GM12873 (cell line): ENCODE measurements at regions not wholly inside any gene's neighbourhood (a gene's known extent, or its start where the extent isn't known, plus 50 kb on each side); places are given as distances from the start of the nearest gene placed in this dataset.

Source experiments
- TF ChIP-seq, protein P1 (sequence below): IDR thresholded peaks from 2 replicates; pipeline ENCODE4 v1.5.1; 2012; ENCODE audit warnings: low read depth, mild to moderate bottlenecking, moderate library complexity, low read length, control low read depth; ENCODE audit not compliant: insufficient read depth; ENCODE audit errors: missing control alignments

- TF ChIP-seq, protein P1, sequence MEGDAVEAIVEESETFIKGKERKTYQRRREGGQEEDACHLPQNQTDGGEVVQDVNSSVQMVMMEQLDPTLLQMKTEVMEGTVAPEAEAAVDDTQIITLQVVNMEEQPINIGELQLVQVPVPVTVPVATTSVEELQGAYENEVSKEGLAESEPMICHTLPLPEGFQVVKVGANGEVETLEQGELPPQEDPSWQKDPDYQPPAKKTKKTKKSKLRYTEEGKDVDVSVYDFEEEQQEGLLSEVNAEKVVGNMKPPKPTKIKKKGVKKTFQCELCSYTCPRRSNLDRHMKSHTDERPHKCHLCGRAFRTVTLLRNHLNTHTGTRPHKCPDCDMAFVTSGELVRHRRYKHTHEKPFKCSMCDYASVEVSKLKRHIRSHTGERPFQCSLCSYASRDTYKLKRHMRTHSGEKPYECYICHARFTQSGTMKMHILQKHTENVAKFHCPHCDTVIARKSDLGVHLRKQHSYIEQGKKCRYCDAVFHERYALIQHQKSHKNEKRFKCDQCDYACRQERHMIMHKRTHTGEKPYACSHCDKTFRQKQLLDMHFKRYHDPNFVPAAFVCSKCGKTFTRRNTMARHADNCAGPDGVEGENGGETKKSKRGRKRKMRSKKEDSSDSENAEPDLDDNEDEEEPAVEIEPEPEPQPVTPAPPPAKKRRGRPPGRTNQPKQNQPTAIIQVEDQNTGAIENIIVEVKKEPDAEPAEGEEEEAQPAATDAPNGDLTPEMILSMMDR: no peak
These were observed 364.4 kb upstream of the MCTP2 start for GRCh38 chr15:93866948-93867347.

- TF ChIP-seq, protein P1: no peak
These were observed 364.9 kb upstream of the MCTP2 start for GRCh38 chr15:93866476-93866875.

GRCh38 chr15:93865586-93865985 lies 365.8 kb upstream of the MCTP2 start:
- TF ChIP-seq, protein P1: no peak

DNA sequence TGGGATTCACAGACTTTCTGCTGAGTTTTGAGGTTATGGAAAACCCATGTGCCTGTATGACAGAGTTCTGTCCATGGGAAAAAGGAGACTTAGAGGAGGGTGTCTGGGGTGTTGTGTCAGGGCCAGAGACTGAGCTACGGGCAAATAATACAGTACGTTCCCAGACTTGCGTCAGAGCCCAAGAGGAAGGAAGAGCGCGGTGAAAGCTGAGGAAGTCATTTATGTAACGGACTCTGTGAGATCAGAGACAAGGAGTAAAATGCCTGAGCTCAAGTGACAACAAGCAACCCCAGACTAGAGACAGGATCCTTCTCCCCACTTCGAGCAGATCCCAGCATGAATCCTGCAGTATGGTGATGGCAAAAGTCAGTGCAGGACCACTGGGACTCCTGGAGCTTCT lies 368.6 kb upstream of the MCTP2 start:
- TF ChIP-seq, protein P1: no peak

DNA sequence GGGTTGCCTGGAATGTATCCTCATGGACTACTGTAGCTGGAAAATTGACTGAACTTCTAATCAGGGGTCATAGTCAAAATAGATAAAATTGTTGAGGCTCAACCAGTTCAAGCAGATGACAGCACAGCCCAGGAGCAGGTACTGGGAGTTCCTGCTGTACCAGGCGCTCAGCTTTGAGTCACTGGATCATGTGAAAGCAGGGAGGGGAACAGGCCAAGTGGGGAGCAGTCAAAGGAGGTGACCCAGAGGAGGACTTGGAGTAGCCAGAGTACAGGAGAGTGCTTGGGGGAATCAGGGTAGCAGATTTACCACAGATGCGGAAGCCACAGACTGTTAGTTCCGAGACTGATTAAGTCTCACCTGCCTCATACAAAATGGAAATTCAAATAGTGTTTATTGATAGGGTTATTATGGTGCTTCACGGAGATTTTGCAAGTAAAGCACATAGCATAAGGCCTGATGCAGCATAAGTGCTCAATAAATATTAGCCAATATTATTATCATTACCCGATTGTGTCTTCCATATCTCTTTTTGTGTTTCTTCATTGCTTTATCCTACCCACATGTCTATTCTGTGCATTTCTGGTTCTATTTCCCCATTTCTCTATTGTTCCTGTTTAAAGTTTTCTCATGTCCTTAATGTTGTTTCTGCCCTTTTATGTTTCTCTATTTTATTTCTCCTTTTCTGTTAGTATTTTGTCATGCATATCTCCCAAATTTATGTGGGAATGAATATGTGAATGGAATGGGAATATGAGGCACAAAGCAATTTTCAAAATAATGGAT lies 369.2 kb upstream of the MCTP2 start:
- TF ChIP-seq, protein P1: no peak

DNA sequence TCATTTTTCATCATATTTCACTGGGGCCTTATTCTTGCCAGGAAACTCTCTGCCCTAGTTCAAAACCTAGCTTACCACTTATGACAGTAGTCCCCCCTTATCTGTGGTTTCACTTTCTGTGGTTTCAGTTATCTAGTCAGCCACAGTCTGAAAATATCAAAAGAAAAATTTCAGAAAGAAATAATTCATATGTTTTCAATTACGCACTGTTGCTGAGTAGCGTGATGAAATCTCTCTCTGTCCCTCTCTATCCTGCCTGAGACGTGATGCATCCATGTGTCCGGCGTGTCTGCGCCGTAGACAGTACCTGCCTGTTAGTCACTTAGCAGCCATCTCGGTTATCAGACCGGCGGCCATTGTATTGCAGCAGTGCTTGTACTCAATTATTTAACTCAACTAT lies 369.9 kb upstream of the MCTP2 start:
- TF ChIP-seq, protein P1: no peak

GRCh38 chr15:93860701-93861100 lies 370.7 kb upstream of the MCTP2 start:
- TF ChIP-seq, protein P1: no peak

- TF ChIP-seq, protein P1: no peak
These were observed 372.2 kb upstream of the MCTP2 start for GRCh38 chr15:93859176-93859575.
